Islet of Langerhans (tissue), 1 donor: ENCODE measurements at regions not wholly inside any gene's neighbourhood (a gene's known extent, or its start where the extent isn't known, plus 50 kb on each side); places are given as distances from the start of the nearest gene placed in this dataset.
"Not testable (repeated sequence)": the region's sequence is repeated elsewhere in the genome, so short reads cannot be mapped to it uniquely, and the experiment has no call there.

ENCODE experiments used
- FAIRE-seq: peaks from one replicate; lab custom pipeline; 2011; peaks lifted over from hg19 to GRCh38; lab: Jason Lieb, UNC

- FAIRE-seq: no peak
These were observed 518.5 kb downstream of the ZNF608 start for GRCh38 chr5:124227914-124228313.

- FAIRE-seq: no peak
These were observed 526.0 kb downstream of the ZNF608 start for GRCh38 chr5:124220418-124220817.

- FAIRE-seq: no peak
These were observed 533.5 kb downstream of the ZNF608 start for GRCh38 chr5:124212934-124213333.

- FAIRE-seq: no peak
These were observed 536.1 kb downstream of the ZNF608 start for GRCh38 chr5:124210111-124210910.

GRCh38 chr5:124207118-124207517 is 539.3 kb downstream of the ZNF608 start:
- no peak for FAIRE-seq

GRCh38 chr5:124206540-124206939 is 539.9 kb downstream of the ZNF608 start:
- no peak for FAIRE-seq

GRCh38 chr5:124203303-124203702 is 543.1 kb downstream of the ZNF608 start:
- no peak for FAIRE-seq

- FAIRE-seq: peak; percentile 69
These were observed 546.1 kb downstream of the ZNF608 start for GRCh38 chr5:124200381-124200780.

GRCh38 chr5:124199893-124200292 is 546.5 kb downstream of the ZNF608 start:
- FAIRE-seq: no peak

GRCh38 chr5:124195411-124195810 is 551.0 kb downstream of the ZNF608 start:
- FAIRE-seq: no peak

GRCh38 chr5:124194282-124194681 is 552.2 kb downstream of the ZNF608 start:
- no peak for FAIRE-seq

- peak; percentile 98 for FAIRE-seq
These were observed 553.1 kb downstream of the ZNF608 start for GRCh38 chr5:124193371-124193789.

GRCh38 chr5:124192716-124193115 is 553.7 kb downstream of the ZNF608 start:
- peak; percentile 51 for FAIRE-seq

GRCh38 chr5:124185716-124186115 is 560.7 kb downstream of the ZNF608 start:
- FAIRE-seq: no peak

GRCh38 chr5:124182133-124182532 is 564.3 kb downstream of the ZNF608 start:
- no peak for FAIRE-seq

- FAIRE-seq: no peak
These were observed 565.5 kb downstream of the ZNF608 start for GRCh38 chr5:124180875-124181461.

- FAIRE-seq: no peak
These were observed 566.1 kb downstream of the ZNF608 start for GRCh38 chr5:124180299-124180874.

- no peak for FAIRE-seq
These were observed 566.6 kb downstream of the ZNF608 start for GRCh38 chr5:124179819-124180218.

GRCh38 chr5:124178050-124178449 is 568.4 kb downstream of the ZNF608 start:
- no peak for FAIRE-seq

GRCh38 chr5:124176692-124177091 is 569.7 kb downstream of the ZNF608 start:
- no peak for FAIRE-seq

GRCh38 chr5:124173386-124173785 is 573.1 kb downstream of the ZNF608 start:
- FAIRE-seq: no peak

- no peak for FAIRE-seq
These were observed 573.9 kb downstream of the ZNF608 start for GRCh38 chr5:124172389-124173003.

- not testable (repeated sequence) for FAIRE-seq
These were observed 578.3 kb downstream of the ZNF608 start for GRCh38 chr5:124168093-124168492.
